ENCODE measurements at regions not wholly inside any gene's neighbourhood (a gene's known extent, or its start where the extent isn't known, plus 50 kb on each side); places are given as distances from the start of the nearest gene placed in this dataset.

- no peak for FAIRE-seq
- TF ChIP-seq POLR2A (IDR thresholded peaks at IDR 0.05; ENCODE audit: low read depth, low read length), result no peak
- no peak for DNase-seq (ENCODE audit: insufficient read length, low spot score)
These were observed 568.8 kb downstream of the AJAP1 start for GRCh38 chr1:5223206-5223605.

DNA sequence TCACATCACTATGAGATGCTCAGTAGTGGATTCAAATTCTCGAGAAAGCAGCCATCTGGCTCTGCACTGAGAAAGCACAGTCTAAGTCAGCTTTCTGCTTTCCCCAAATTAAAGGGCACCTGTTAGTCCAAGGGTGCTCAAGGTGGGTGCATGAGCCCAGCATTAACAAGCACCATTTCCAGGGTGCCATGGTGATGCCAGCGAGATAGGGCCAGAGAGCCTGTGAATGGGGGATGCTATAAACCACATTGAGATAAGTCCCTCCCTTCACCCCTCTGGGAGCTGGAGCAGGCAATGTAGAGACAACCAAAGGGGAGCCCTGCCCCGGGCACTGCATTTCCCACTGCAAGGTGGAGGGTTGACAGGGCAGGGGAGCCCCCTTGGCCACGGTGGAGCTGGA lies 568.2 kb downstream of the AJAP1 start:
- TF ChIP-seq POLR2A (IDR thresholded peaks at IDR 0.05; ENCODE audit: low read depth, low read length), result no peak
- no peak for DNase-seq (ENCODE audit: insufficient read length, low spot score)
- no peak for FAIRE-seq

DNA sequence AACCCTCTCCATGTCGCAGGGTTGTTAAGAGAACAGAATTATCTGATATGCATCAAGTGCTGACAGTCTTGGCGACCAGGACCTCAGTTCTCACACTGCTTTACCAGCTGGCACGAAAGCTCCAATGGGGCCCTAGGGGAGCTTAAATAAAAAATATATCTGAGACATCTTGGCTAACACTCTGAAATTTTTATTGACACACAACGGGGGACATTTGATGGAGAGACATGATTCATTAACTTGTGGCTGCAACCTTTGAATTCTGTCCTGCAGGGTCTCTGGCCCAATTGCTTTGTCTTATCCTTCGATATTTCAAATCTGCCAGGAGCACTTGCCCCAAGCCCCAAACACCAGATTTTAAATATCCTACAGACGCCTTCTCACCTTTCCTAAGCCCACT lies 567.0 kb downstream of the AJAP1 start:
- FAIRE-seq (no peak), DNase-seq (ENCODE audit: insufficient read length, low spot score) (no peak)
- no peak for TF ChIP-seq POLR2A (IDR thresholded peaks at IDR 0.05; ENCODE audit: low read depth, low read length)

- no peak for TF ChIP-seq POLR2A (IDR thresholded peaks at IDR 0.05; ENCODE audit: low read depth, low read length)
- FAIRE-seq (no peak), DNase-seq (ENCODE audit: insufficient read length, low spot score) (no peak)
These were observed 566.4 kb downstream of the AJAP1 start for GRCh38 chr1:5220821-5221220.

DNA sequence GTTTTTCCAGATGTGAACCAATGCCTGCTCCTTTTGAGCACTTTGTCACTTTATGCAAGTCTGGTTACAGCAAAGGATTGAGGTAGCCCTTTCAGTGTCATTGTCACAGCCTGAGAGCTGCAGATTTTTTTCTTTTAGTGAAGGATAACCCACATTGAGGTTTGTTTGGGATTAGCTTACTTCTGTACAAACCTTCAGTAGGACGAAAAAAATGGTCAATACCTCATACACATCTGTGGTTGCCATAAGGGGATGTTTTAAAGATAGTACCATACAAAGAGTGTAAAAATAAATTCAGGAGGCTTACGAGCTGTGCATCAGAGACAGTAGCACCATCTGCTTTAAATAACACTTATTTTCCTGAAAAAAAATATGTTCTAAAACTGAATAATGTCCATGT lies 566.0 kb downstream of the AJAP1 start:
- FAIRE-seq (no peak), DNase-seq (ENCODE audit: insufficient read length, low spot score) (no peak)
- TF ChIP-seq POLR2A (IDR thresholded peaks at IDR 0.05; ENCODE audit: low read depth, low read length), result no peak

DNA sequence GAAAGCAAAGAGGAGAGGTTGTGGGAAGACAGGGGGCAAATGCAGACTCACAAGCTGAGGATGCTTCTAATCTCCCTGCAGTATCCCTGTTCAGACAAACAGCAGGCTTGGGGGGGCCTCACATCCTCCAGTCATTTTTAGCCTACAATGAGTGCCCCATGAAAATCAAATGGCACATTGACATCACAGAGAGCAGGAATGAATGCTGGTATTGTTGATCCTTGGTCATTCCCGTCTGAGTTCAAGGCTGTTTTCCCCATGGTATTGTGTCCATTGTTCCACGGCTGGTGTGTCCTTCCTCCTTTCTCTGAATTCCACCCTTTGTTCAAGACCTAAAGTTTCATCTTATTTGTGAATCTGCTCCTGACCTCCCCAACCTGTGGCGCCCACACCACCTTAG lies 545.6 kb downstream of the AJAP1 start:
- no peak for TF ChIP-seq POLR2A (IDR thresholded peaks at IDR 0.05; ENCODE audit: low read depth, low read length)
- FAIRE-seq, result no peak

DNA sequence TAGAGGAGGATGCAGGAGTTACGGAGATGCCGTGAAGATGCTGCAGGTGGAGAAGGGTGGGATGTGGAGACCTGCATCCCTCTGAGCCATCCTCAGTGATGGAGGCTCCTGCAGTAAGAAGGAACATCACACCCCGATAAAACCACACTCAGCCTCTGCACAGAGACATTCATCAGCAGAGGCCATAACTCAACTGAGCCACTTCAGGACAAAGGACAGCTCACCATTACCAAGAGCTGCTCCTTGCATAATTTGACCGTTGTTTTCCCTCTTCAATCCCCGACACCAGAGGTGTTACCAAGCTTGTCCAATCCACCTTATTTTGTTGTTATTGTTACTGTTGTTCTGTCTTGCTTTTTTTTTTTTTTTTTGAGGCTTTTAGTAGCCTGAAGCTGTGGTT lies 543.9 kb downstream of the AJAP1 start:
- TF ChIP-seq POLR2A (IDR thresholded peaks at IDR 0.05; ENCODE audit: low read depth, low read length), result no peak
- FAIRE-seq (no peak), DNase-seq (ENCODE audit: insufficient read length, low spot score) (no peak)

More for the DNA sequence above, 545.6 kb downstream of the AJAP1 start:
- DNase-seq (ENCODE audit: insufficient read length, low spot score), result no peak

DNA sequence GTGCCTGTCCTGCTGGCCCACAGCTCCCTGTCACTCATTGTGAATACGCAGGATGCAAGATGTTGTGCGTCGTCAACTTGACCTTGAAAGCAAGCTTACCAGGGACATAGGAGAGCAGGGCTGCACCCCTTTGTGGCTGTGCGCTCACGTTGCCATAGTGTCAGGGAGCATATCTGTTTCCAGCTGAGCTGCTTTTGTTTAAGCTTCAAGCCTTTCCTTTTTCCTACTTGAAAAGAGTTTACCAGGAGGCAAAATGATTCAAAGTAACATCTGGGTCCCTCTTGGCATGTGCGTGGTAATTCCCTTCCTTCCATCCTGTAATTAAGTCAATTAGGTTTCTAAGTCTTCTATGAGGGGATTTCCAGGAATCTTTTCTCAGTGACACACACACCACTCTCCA lies 537.1 kb downstream of the AJAP1 start:
- TF ChIP-seq POLR2A (IDR thresholded peaks at IDR 0.05; ENCODE audit: low read depth, low read length), result no peak
- no peak for DNase-seq (ENCODE audit: insufficient read length, low spot score)
- FAIRE-seq, result no peak

DNA sequence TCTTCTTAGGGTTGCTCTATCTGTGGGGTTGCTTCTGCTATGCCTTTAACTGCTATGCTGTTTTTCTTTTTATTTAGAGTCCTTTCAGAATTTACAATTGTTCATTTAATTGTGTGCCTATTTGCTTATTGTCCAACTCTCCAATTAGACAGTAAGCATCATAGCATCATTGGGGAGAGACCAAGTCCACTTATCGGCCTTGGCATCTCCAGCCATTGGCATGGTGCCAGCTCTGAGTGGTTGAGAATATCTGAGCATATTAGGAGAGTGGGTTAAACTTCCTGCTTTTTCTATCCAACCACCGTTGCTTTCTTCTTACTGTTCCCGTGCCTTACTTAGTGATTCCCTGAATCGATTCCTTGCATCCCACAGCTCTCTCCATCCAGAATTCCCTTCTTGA lies 535.0 kb downstream of the AJAP1 start:
- FAIRE-seq (no peak), DNase-seq (ENCODE audit: insufficient read length, low spot score) (no peak)
- no peak for TF ChIP-seq POLR2A (IDR thresholded peaks at IDR 0.05; ENCODE audit: low read depth, low read length)

DNA sequence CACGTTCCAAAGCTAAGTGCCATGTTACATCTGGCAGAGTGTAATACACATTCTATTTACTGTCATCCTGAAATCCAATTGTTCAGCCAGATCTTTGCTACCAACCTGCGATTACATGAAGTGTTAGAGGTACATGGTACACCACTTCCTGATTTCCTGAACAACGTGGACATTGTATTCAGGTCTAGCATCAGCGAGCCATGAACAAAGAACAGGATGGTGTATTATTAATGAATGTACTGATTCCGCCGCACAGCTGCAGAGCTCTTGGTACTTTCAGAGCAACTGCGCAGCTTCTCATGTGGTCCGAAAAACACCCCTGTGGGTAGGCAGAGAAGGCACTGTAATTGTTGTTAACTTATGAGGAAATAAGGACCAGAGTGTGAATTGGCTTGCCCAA lies 511.4 kb downstream of the AJAP1 start:
- FAIRE-seq, result no peak
- DNase-seq (ENCODE audit: insufficient read length, low spot score), result no peak
- TF ChIP-seq POLR2A (IDR thresholded peaks at IDR 0.05; ENCODE audit: low read depth, low read length), result no peak

- TF ChIP-seq POLR2A (IDR thresholded peaks at IDR 0.05; ENCODE audit: low read depth, low read length), result no peak
- DNase-seq (ENCODE audit: insufficient read length, low spot score) (no peak), FAIRE-seq (no peak)
These were observed 509.7 kb downstream of the AJAP1 start for GRCh38 chr1:5164158-5164557.

DNA sequence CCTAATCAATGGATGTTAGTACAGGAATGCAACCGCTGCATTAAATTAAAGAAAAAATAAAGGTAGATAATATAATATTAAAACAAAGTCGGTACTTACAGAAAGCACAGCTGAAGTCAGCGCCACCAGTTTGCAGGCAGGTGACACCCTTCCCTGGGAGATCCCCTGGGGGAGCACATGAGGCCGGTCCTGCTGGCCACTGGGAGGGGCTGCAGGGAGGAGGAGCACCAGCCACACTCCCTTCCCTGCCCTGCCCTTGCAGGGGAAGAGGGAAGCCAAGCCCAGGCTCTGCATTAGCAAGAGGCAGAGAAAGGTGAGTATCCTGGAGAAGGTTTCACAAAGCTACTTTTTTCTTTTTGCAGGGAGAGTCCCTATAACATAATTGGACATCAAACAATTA lies 507.0 kb downstream of the AJAP1 start:
- no peak for DNase-seq (ENCODE audit: insufficient read length, low spot score)
- FAIRE-seq, result no peak
- TF ChIP-seq POLR2A (IDR thresholded peaks at IDR 0.05; ENCODE audit: low read depth, low read length), result no peak

- TF ChIP-seq POLR2A (IDR thresholded peaks at IDR 0.05; ENCODE audit: low read depth, low read length), result no peak
- no peak for FAIRE-seq
- DNase-seq (ENCODE audit: insufficient read length, low spot score), result no peak
These were observed 502.8 kb downstream of the AJAP1 start for GRCh38 chr1:5157175-5157574.

GRCh38 chr1:5156416-5157120 lies 502.2 kb downstream of the AJAP1 start:
- DNase-seq (ENCODE audit: insufficient read length, low spot score) (no peak), FAIRE-seq (no peak)
- TF ChIP-seq POLR2A (IDR thresholded peaks at IDR 0.05; ENCODE audit: low read depth, low read length), result no peak

DNA sequence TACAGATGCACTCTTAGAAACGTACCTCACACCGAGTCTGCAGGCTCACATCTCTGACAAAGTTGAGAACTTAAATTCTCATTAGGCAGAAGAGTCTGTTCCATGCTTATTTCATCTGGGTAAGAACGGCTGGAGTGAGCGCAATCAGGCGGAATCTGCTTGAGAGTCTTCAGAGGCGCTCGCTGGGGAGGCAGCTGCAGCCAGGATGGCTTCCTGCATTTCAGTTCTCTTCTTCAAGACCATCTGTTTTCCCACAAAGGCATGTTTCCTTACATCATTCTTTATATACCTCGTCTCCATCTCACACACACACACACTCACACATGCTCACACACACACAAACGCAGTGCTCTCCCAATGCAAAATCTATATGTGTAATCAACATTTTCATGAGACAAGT lies 497.1 kb downstream of the AJAP1 start:
- no peak for DNase-seq (ENCODE audit: insufficient read length, low spot score)
- TF ChIP-seq POLR2A (IDR thresholded peaks at IDR 0.05; ENCODE audit: low read depth, low read length), result no peak
- no peak for FAIRE-seq

- TF ChIP-seq POLR2A (IDR thresholded peaks at IDR 0.05; ENCODE audit: low read depth, low read length), result no peak
- FAIRE-seq, result no peak
- no peak for DNase-seq (ENCODE audit: insufficient read length, low spot score)
These were observed 495.8 kb downstream of the AJAP1 start for GRCh38 chr1:5150191-5150590.
